Panc1 (cell line): ENCODE measurements at regions not wholly inside any gene's neighbourhood (a gene's known extent, or its start where the extent isn't known, plus 50 kb on each side); places are given as distances from the start of the nearest gene placed in this dataset.
"Not testable (repeated sequence)": the region's sequence is repeated elsewhere in the genome, so short reads cannot be mapped to it uniquely, and the experiment has no call there.

ENCODE experiments used
- ATAC-seq: fragments of 200-7000 bp; cut with Tn5 transposase; 2 replicates; pipeline ENCODE4 v1.9.1; 2020; ENCODE audit warnings: mild to moderate bottlenecking, moderate library complexity
- BruUV-seq: library from RNA; stranded (reverse); fragments of 400-500 nt; replicated peaks from 2 replicates; lab custom pipeline; 2021; lab: Mats Ljungman, UMichigan
- CTCF ChIA-PET: fragments of 300-600 bp; sonication (Branson Sonifier 250); formaldehyde crosslinking; loops from one replicate; lab custom pipeline; 2022; ENCODE audit warnings: antibody characterized with exemption; lab: Charles Lee
- POLR2A ChIA-PET: fragments of 300-600 bp; sonication (Branson Sonifier 250); formaldehyde crosslinking; loops from one replicate; lab custom pipeline; 2022; ENCODE audit warnings: antibody characterized with exemption; lab: Charles Lee
- DNase-seq: peaks from one replicate; pipeline ENCODE4 v3.0.0-alpha.2; 2010; ENCODE audit warnings: low read depth, low spot score
- H3K27ac ChIP-seq: 2 replicates; pipeline ENCODE4 v1.5.1; 2011; ENCODE audit warnings: mild to moderate bottlenecking, low read length, inconsistent platforms
- H3K27me3 ChIP-seq: fragments of 200-500 bp; sonication (Bioruptor generic); 2 replicates; pipeline ENCODE4 v1.6.0; 2014; ENCODE audit warnings: low read length, inconsistent platforms; ENCODE audit not compliant: control insufficient read depth, insufficient read depth
- H3K36me3 ChIP-seq: fragments of 200-500 bp; sonication (Bioruptor generic); 2 replicates; pipeline ENCODE4 v1.5.1; 2014; ENCODE audit warnings: inconsistent platforms, mild to moderate bottlenecking, low read length, moderate library complexity; ENCODE audit not compliant: control insufficient read depth, insufficient read depth
- H3K4me1 ChIP-seq: 2 replicates; pipeline ENCODE4 v1.5.1; 2011; ENCODE audit warnings: inconsistent platforms, mild to moderate bottlenecking, low read length, moderate library complexity; ENCODE audit not compliant: control insufficient read depth, insufficient read depth
- H3K4me3 ChIP-seq, 2 experiments: 2 replicates each; pipeline ENCODE4 v1.5.1; 2011 to 2012; ENCODE audit warnings: low read depth in 2 of 2, low read length in 2 of 2, mild to moderate bottlenecking in 2 of 2, inconsistent platforms in 1 of 2, moderate library complexity in 1 of 2
- H3K9me3 ChIP-seq: fragments of 200-500 bp; sonication (Bioruptor generic); 2 replicates; pipeline ENCODE4 v1.5.1; 2014; ENCODE audit warnings: low read depth, mild to moderate bottlenecking, inconsistent platforms, low read length, moderate library complexity; ENCODE audit not compliant: control insufficient read depth, insufficient read depth
- POLR2AphosphoS5 ChIP-seq: IDR thresholded peaks from 2 replicates; pipeline ENCODE4 v1.6.1; 2012; ENCODE audit warnings: mild to moderate bottlenecking, low read depth, low read length, moderate library complexity
- SIN3A ChIP-seq: IDR thresholded peaks from 2 replicates; pipeline ENCODE4 v1.6.1; 2012; ENCODE audit warnings: low read depth, mild to moderate bottlenecking, low read length, moderate library complexity, borderline replicate concordance; ENCODE audit not compliant: insufficient read depth
- TCF7L2 ChIP-seq: IDR thresholded peaks from 2 replicates; pipeline ENCODE4 v1.6.1; 2011; ENCODE audit warnings: mild to moderate bottlenecking, low read depth, low read length, inconsistent platforms
- in situ Hi-C: cut with HindIII; loops from 2 replicates; pipeline ENCODE4 v1.10.0; 2016; ENCODE audit warnings: low sequenced_read_pairs, low pct_unique_long_range_greater_than_20kb
- intact Hi-C: fragments of 100-400 bp; cut with micrococcal nuclease; formaldehyde crosslinking; loops from one replicate; pipeline ENCODE4 v1.10.0; 2022; ENCODE audit not compliant: unreplicated experiment
- TF ChIP-seq, protein P1 (sequence below): fragments of 450-650 bp; IDR thresholded peaks from 2 replicates; pipeline ENCODE4 v1.5.1; 2017; ENCODE audit warnings: mild to moderate bottlenecking
- TF ChIP-seq, protein P2 (sequence below), 2 experiments: IDR thresholded peaks; 2 replicates each; pipeline ENCODE4 v1.6.1; 2011 to 2012; ENCODE audit warnings: low read depth in 2 of 2, control low read depth in 1 of 2, low read length in 1 of 2, mild to moderate bottlenecking in 1 of 2, moderate library complexity in 1 of 2; ENCODE audit not compliant: insufficient read depth in 1 of 2

DNA sequence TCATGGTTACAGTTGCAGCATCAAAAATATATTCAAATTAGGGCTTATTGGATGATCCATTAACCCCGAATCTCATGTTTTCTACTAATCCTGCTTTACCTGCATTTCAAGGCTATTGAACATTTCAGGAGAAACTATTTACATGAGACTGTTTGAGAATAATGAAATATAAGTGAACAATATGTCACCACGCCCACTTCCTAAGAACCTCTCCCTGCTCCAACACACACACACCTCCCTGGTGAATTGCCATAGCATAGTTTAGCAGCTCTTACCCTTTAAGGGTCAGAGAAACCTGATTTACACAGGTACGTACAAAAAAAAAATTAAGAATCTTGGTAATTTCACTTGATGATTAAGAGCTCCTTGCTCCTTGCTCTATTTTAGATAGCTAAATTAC, 113.4 kb downstream of the ANXA5 start:
- H3K4me3 ChIP-seq = no peak overlapping the region
- no peaks in the 10 kb centered on the region; the same call in 1 of the 2 replicates for H3K36me3 ChIP-seq
- ATAC-seq (no peak), DNase-seq (no peak)
- BruUV-seq = no TSS peak
- CTCF ChIA-PET = no interaction called here
- intact Hi-C loops (no loop called here), in situ Hi-C loops (no loop called here)
- POLR2A ChIA-PET = no interaction called here
- H3K9me3 ChIP-seq = no peaks in the 10 kb centered on the region
- H3K27ac ChIP-seq = no peak overlapping the region
- TF ChIP-seq, protein P1, sequence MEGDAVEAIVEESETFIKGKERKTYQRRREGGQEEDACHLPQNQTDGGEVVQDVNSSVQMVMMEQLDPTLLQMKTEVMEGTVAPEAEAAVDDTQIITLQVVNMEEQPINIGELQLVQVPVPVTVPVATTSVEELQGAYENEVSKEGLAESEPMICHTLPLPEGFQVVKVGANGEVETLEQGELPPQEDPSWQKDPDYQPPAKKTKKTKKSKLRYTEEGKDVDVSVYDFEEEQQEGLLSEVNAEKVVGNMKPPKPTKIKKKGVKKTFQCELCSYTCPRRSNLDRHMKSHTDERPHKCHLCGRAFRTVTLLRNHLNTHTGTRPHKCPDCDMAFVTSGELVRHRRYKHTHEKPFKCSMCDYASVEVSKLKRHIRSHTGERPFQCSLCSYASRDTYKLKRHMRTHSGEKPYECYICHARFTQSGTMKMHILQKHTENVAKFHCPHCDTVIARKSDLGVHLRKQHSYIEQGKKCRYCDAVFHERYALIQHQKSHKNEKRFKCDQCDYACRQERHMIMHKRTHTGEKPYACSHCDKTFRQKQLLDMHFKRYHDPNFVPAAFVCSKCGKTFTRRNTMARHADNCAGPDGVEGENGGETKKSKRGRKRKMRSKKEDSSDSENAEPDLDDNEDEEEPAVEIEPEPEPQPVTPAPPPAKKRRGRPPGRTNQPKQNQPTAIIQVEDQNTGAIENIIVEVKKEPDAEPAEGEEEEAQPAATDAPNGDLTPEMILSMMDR = no peak
- TF ChIP-seq, protein P2, sequence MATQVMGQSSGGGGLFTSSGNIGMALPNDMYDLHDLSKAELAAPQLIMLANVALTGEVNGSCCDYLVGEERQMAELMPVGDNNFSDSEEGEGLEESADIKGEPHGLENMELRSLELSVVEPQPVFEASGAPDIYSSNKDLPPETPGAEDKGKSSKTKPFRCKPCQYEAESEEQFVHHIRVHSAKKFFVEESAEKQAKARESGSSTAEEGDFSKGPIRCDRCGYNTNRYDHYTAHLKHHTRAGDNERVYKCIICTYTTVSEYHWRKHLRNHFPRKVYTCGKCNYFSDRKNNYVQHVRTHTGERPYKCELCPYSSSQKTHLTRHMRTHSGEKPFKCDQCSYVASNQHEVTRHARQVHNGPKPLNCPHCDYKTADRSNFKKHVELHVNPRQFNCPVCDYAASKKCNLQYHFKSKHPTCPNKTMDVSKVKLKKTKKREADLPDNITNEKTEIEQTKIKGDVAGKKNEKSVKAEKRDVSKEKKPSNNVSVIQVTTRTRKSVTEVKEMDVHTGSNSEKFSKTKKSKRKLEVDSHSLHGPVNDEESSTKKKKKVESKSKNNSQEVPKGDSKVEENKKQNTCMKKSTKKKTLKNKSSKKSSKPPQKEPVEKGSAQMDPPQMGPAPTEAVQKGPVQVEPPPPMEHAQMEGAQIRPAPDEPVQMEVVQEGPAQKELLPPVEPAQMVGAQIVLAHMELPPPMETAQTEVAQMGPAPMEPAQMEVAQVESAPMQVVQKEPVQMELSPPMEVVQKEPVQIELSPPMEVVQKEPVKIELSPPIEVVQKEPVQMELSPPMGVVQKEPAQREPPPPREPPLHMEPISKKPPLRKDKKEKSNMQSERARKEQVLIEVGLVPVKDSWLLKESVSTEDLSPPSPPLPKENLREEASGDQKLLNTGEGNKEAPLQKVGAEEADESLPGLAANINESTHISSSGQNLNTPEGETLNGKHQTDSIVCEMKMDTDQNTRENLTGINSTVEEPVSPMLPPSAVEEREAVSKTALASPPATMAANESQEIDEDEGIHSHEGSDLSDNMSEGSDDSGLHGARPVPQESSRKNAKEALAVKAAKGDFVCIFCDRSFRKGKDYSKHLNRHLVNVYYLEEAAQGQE (IDR thresholded peaks at IDR 0.05; ENCODE audit: insufficient read depth in 1 of 2, low read depth in 2 of 2, low read length in 1 of 2) = no peak
- no peak for TF ChIP-seq POLR2AphosphoS5
- TF ChIP-seq TCF7L2 = no peak
- no peak for TF ChIP-seq SIN3A
- no peaks in the 10 kb centered on the region for H3K4me1 ChIP-seq
- no peaks in the 10 kb centered on the region; the same call in 1 of the 2 replicates for H3K27me3 ChIP-seq

DNA sequence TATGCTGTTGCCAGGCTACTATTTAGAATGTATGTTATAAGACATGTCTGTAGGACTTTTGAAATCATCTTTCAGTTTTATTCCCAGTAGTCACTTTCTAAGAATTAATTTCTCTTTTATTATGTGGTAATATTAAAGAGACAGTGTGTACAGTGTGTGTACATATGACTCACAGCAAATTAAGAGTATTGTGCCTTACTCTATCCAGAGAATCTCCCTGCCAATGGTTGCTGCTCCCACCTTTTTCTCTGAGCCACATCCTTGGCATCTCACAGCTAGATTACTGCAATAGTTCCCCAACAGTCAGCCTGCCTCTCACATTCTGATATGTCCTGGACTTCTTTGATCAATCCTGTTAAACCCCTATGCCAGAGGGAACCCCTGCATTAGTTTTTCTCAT, 114.5 kb downstream of the ANXA5 start:
- DNase-seq (no peak), ATAC-seq (no peak)
- in situ Hi-C loops = no loop called here
- H3K4me1 ChIP-seq = no peaks in the 10 kb centered on the region
- H3K27me3 ChIP-seq = no peaks in the 10 kb centered on the region; the same call in 1 of the 2 replicates
- ChIA-PET CTCF (no interaction called here), POLR2A (no interaction called here)
- no TSS peak for BruUV-seq
- intact Hi-C loops = no loop called here
- H3K27ac ChIP-seq = no peak overlapping the region
- TF ChIP-seq TCF7L2 = no peak
- TF ChIP-seq, protein P1 = no peak
- TF ChIP-seq SIN3A = no peak
- TF ChIP-seq, protein P2 (IDR thresholded peaks at IDR 0.05; ENCODE audit: insufficient read depth in 1 of 2, low read depth in 2 of 2, low read length in 1 of 2) = no peak
- TF ChIP-seq POLR2AphosphoS5 = no peak
- H3K36me3 ChIP-seq = no peaks in the 10 kb centered on the region; the same call in 1 of the 2 replicates
- H3K4me3 ChIP-seq = no peak overlapping the region
- no peaks in the 10 kb centered on the region for H3K9me3 ChIP-seq

DNA sequence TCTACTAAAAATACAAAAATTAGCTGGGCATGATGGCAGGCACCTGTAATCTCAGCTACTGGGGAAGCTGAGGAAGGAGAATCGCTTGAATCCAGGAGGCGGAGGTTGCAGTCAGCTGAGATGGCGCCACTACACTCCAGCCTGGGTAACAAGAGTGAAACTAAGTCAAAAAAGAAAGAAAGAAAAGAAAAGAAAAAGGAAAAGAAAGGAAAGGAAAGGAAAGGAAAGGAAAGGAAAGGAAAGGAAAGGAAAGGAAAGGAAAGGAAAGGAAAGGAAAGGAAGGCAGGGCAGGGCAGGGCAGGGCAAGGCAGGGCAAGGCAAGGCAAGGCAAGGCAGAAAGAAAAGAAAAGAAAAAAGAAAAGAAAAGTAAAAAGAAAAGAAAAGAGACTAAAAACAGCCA, 121.4 kb downstream of the ANXA5 start:
- BruUV-seq, intact Hi-C loops: not testable (repeated sequence)

More for the DNA sequence above, 121.4 kb downstream of the ANXA5 start:
- H3K27me3 ChIP-seq, H3K4me1 ChIP-seq, H3K9me3 ChIP-seq, DNase-seq, ATAC-seq, H3K4me3 ChIP-seq, H3K36me3 ChIP-seq, H3K27ac ChIP-seq, CTCF ChIA-PET, in situ Hi-C loops, POLR2A ChIA-PET: not testable (repeated sequence)
